Mammary epithelial cell (primary cell): ENCODE measurements at regions not wholly inside any gene's neighbourhood (a gene's known extent, or its start where the extent isn't known, plus 50 kb on each side); places are given as distances from the start of the nearest gene placed in this dataset.

Source experiments
- EZH2 ChIP-seq: IDR thresholded peaks from 2 replicates; pipeline ENCODE4 v1.6.1; 2012; ENCODE audit warnings: low read length, inconsistent platforms, borderline replicate concordance
- TF ChIP-seq, protein P1 (sequence below), 2 donors: IDR thresholded peaks in 1 of 2; conservative IDR thresholded peaks in 1 of 2; 2 replicates each; pipeline ENCODE4 v1.5.1; 2011 to 2012; ENCODE audit warnings: inconsistent platforms in 2 of 2, low read length in 2 of 2, mild to moderate bottlenecking in 2 of 2, control low read depth in 1 of 2, low read depth in 1 of 2; ENCODE audit not compliant: insufficient read depth in 1 of 2; ENCODE audit errors: extremely low read depth in 1 of 2

DNA sequence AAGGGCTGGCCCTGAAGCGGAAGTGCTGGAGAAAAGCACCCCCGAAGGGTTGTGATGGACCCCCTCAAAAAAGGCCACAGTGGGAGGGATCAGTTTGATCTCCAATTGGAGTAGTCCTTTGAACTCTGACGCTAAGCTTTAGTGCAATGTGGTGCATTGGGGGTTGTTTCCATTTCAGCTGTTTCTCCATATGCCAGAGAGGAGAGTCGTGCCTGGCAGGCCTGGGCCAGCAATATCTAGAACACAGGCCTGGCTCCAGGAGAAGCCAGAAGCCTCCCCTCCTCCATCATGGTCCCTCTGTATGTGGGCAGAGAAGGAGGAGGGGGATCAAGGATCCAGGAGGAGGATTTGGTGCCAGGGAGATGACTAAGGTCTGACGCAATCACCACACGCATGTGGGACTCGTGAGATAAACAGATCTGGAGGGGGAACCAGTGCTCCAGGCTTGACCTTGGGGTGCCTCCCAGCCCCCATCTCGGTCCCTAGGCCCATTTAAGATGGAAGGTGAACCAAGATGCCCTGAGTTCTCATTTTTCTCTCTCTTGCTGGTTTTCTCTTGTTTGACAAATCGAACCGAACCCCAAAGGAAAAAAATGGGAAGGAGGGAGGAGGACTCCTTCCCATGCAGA is 517.4 kb upstream of the JARID2 start:
- TF ChIP-seq, protein P1, sequence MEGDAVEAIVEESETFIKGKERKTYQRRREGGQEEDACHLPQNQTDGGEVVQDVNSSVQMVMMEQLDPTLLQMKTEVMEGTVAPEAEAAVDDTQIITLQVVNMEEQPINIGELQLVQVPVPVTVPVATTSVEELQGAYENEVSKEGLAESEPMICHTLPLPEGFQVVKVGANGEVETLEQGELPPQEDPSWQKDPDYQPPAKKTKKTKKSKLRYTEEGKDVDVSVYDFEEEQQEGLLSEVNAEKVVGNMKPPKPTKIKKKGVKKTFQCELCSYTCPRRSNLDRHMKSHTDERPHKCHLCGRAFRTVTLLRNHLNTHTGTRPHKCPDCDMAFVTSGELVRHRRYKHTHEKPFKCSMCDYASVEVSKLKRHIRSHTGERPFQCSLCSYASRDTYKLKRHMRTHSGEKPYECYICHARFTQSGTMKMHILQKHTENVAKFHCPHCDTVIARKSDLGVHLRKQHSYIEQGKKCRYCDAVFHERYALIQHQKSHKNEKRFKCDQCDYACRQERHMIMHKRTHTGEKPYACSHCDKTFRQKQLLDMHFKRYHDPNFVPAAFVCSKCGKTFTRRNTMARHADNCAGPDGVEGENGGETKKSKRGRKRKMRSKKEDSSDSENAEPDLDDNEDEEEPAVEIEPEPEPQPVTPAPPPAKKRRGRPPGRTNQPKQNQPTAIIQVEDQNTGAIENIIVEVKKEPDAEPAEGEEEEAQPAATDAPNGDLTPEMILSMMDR (conservative IDR thresholded peaks at IDR 0.05 in 1 of 2, IDR thresholded peaks at IDR 0.05 in 1 of 2; ENCODE audit: extremely low read depth in 1 of 2, insufficient read depth in 1 of 2, low read depth in 1 of 2, low read length in 2 of 2), result no peak
- TF ChIP-seq EZH2, result no peak
